GM12864 (cell line): ENCODE measurements at regions not wholly inside any gene's neighbourhood (a gene's known extent, or its start where the extent isn't known, plus 50 kb on each side); places are given as distances from the start of the nearest gene placed in this dataset.
A peak's percentile ranks its signal among the peaks of the same experiment; 100 is the strongest.

ENCODE experiments used
- DNase-seq: peaks from one replicate; pipeline ENCODE4 v3.0.0-alpha.2; 2011; ENCODE audit warnings: low read depth
- H3K4me3 ChIP-seq: 2 replicates; pipeline ENCODE4 v1.5.1; 2011; ENCODE audit warnings: mild to moderate bottlenecking, low read depth, low read length, control low read depth
- TF ChIP-seq, protein P1 (sequence below): IDR thresholded peaks from 2 replicates; pipeline ENCODE4 v1.5.1; 2011; ENCODE audit warnings: low read depth, mild to moderate bottlenecking, moderate library complexity, low read length, control low read depth, inconsistent platforms; ENCODE audit errors: missing control alignments

DNA sequence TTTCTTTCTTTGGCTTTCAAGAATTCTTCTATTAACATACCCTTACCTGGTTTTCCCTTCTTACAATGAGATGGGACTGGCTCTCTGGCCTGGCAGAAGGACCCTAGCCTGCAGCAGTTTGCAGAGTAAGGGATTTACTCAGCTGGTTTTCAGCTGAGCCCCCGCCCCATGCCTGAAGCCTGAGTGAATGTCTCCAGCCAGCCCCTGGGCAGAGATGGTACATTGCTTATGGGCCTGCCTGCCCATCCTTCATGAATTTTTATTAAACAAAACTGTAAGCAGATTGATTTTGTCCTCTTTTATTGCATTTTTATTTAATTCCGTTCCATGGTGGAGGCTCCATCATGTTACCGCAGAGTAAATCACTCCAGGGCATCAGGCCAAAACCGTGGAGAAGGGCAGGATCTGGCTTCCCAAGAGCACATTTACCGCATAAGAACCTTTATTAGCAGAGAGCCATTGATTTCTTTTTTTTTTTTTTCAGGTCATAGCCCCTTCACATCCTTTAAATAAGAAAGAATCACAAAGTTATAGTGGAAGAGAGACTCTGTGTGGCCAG is 316.2 kb downstream of the DHX35 start:
- TF ChIP-seq, protein P1, sequence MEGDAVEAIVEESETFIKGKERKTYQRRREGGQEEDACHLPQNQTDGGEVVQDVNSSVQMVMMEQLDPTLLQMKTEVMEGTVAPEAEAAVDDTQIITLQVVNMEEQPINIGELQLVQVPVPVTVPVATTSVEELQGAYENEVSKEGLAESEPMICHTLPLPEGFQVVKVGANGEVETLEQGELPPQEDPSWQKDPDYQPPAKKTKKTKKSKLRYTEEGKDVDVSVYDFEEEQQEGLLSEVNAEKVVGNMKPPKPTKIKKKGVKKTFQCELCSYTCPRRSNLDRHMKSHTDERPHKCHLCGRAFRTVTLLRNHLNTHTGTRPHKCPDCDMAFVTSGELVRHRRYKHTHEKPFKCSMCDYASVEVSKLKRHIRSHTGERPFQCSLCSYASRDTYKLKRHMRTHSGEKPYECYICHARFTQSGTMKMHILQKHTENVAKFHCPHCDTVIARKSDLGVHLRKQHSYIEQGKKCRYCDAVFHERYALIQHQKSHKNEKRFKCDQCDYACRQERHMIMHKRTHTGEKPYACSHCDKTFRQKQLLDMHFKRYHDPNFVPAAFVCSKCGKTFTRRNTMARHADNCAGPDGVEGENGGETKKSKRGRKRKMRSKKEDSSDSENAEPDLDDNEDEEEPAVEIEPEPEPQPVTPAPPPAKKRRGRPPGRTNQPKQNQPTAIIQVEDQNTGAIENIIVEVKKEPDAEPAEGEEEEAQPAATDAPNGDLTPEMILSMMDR, result no peak
- no peak for DNase-seq
- no peak overlapping the region for H3K4me3 ChIP-seq

DNA sequence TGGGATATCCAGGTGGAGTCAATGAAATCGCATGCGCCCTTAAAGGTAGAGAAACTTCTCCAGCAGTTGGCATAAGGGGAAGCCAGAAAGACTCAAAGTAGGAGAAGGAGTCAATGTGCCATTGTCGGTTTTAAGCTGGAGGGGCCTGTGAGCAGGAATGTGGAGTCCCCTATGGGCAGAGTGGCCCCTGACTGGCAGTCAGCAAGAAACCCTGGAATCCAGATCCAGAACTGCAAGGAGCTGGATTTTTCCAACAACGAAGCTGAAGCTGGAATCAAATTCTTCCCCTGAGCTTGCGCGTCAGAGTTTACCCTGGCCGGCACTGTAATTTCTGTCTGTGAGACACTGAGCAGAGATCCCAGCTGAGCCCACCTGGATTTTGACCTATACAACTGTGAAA is 315.0 kb downstream of the DHX35 start:
- no peak for DNase-seq
- TF ChIP-seq, protein P1, result no peak
- no peak overlapping the region for H3K4me3 ChIP-seq

DNA sequence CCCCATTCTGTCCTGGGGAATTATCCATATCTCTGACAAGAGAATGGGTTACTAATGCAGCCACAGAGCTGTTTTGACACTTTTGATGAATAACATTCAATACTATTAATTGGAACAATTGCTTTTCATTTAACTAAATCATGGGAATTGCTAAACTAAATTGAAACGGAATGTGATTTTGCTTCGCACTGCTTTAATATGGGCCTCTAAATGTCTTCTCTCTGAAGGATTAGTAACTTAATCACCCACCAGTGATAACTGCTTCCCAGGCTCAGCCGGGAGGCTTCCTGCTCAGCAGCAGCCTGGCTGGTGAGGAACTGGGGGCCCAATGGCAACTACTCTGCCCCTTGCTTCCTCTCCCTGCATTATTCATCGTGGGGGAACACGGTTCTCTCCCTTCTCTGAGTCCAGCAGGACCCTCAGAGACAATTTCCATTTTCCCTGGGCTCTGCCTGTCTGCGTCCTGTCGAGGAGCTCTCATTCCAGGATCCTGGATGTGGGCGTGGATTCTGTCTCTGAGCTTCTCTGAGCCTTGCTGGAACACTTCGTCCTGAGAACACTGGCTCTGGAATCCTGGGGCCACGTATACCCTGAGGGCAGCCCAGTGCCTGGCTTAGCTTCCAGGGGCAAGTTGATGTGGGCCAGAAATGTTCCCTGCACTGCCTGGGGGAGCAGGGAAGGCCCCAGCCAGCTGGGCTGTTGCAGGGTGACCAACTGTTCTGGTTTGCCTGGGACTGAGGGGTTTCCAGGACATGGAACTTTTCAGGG is 308.9 kb downstream of the DHX35 start:
- TF ChIP-seq, protein P1, result no peak
- H3K4me3 ChIP-seq, result no peak overlapping the region
- DNase-seq, result no peak

DNA sequence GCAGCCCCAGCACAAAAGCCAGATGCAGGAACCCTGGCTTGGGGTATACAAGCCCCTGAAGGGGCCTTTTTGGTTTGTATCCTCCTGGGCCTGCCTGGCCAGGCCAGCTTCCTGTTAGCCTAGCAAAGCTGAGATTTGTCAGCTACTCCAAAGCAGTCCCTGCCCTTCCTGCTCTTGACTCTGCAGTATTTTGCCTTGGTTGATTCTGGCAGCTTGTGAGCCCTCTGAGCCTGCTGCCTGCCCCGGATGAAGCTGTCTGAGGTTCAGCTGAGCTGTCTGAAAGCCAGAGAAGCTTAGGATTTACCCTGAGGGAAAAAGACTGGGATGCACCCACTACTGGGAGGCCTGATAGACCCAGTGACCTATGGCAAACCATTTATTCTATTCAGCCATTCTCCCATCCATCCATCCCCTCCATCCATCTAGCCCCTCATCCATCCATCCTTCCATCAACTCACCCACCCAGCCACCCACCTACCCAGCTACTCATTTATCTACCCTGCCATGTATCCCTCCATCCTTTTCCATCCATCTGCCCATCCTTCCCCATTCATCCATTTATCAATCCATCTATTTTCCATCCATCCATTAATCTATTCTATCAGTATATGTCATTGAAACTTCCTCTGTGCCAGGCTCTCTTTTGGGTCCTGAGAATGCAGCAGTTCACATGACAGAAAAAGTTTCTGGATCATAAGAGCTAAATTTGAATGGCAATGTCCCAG is 307.5 kb downstream of the DHX35 start:
- H3K4me3 ChIP-seq, result no peak overlapping the region
- TF ChIP-seq, protein P1, result no peak
- no peak for DNase-seq

DNA sequence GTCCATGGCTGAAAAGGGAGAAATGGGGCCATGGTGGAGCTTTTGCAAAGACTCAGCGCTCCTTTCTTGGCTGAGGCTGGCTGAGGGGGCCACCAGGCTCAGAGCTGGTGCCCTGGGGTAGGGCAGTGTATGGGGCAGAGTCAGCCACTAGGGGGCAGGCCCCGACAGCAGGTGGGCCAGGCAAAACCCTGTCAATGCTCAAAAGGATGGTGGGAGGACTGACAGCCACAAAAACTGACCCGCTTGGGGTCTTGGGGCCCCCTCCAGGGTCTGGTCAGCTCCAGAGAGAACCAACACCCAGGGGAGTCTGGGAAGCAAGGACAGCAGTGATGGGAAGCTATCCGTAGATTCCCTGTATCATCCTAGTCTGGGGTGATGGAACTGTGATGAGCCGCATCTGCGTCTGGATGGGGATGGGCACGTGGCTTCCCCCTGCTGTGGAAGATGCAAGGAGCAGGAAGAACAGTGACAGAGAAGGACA is 306.9 kb downstream of the DHX35 start:
- no peak for DNase-seq
- TF ChIP-seq, protein P1, result peak; percentile 89
- H3K4me3 ChIP-seq, result no peak overlapping the region

DNA sequence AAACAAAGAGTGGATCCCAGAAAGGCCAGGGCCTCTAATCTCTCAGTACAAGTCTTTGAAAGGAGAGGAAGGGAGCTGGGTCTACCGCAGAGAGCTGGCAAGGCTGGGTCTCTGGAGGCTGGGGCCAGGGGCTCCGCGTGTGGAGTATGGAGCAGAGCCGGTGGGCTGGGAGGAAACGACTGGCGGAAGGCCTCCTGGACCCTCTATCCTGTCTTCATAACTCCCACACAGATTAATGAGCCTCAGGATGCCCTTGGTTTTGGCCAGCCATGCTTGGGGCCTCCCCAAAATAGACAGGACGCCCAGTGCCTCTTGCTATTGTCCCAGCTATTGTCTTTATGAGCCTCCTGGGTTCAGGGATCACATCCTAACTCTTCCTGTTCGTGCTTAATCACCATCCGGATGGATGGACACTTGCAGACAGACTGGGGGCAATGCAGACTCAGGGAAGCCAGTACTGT is 306.4 kb downstream of the DHX35 start:
- no peak overlapping the region for H3K4me3 ChIP-seq
- no peak for DNase-seq
- TF ChIP-seq, protein P1, result no peak
